Tibial nerve (tissue), 4 donors: ENCODE measurements at regions not wholly inside any gene's neighbourhood (a gene's known extent, or its start where the extent isn't known, plus 50 kb on each side); places are given as distances from the start of the nearest gene placed in this dataset.

ENCODE experiments used
- DNase-seq, 2 donors: peaks; one replicate each; pipeline ENCODE4 v3.0.0-alpha.2; 2019; ENCODE audit warnings: low spot score in 2 of 2
- H3K27ac ChIP-seq, 4 donors: fragments of 200-600 bp; sonication (generic) in 3 of 4; one replicate each; pipeline ENCODE4 v1.5.1; 2017 to 2019; ENCODE audit warnings: mild to moderate bottlenecking in 1 of 4
- H3K27me3 ChIP-seq, 2 donors: fragments of 200-600 bp; sonication (generic) in 1 of 2; one replicate each; pipeline versions ENCODE4 v1.5.1 to v1.6.0; 2017 to 2019
- H3K36me3 ChIP-seq, 3 donors: fragments of 200-600 bp; sonication (generic); one replicate each; pipeline ENCODE4 v1.5.1; 2018 to 2019
- H3K4me1 ChIP-seq, 4 donors: fragments of 200-600 bp; sonication (generic) in 3 of 4; one replicate each; pipeline ENCODE4 v1.5.1; 2017 to 2019
- H3K4me3 ChIP-seq, 4 donors: fragments of 200-600 bp; sonication (generic) in 3 of 4; one replicate each; pipeline ENCODE4 v1.5.1; 2017 to 2019; ENCODE audit warnings: mild to moderate bottlenecking in 1 of 4, moderate library complexity in 1 of 4
- H3K9me3 ChIP-seq, 4 donors: fragments of 200-600 bp; sonication (generic) in 3 of 4; one replicate each; pipeline ENCODE4 v1.5.1; 2017 to 2019
- EP300 ChIP-seq, 2 donors: sonication (generic); formaldehyde crosslinking; IDR thresholded peaks; one replicate each; pipeline ENCODE4 v1.6.1; 2017; ENCODE audit warnings: antibody characterized with exemption in 2 of 2, mild to moderate bottlenecking in 1 of 2
- POLR2A ChIP-seq, 2 donors: fragments of 450-650 bp; IDR thresholded peaks; one replicate each; pipeline ENCODE4 v1.6.1; 2017; ENCODE audit warnings: antibody characterized with exemption in 2 of 2, mild to moderate bottlenecking in 2 of 2, moderate library complexity in 2 of 2
- WGBS, 2 donors: methylation state at CpG; one replicate each; pipeline ENCODE4 v1.1.5; 2018; 5-methylcytosine and 5-hydroxymethylcytosine counted together
- TF ChIP-seq, protein P1 (sequence below), 5 experiments: fragments of 200-600 bp in 3 of 5; fragments of 450-650 bp in 2 of 5; sonication (generic) in 3 of 5; IDR thresholded peaks; one replicate each; pipeline ENCODE4 v1.5.1; 2016 to 2019; ENCODE audit warnings: antibody characterized with exemption in 5 of 5, mild to moderate bottlenecking in 3 of 5, moderate library complexity in 2 of 5

DNA sequence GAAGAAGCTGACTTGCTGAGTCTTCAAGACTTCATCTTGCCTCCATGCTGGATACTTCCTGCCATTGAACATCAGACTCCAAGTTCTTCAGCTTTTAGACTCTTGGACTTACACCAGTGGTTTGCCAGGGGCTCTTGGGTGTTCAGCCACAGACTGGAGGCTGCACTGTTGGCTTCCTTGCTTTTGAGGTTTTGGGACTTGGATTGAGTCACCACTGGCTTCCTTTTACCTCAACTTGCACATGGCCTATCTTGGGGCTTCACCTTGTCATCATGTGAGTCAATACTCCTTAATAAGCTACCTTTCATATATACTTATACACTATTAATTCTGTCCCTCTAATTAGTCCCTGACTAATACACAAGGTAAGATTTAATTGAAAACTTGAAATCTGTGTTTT, 361.7 kb upstream of the SEMA3C start:
- no peak for DNase-seq
- Histone ChIP-seq H3K9me3 (peaks cover 0 to 3% (median 0%) of the 10 kb centered on the region in 4 donors), H3K4me3 (no peak overlapping the region), H3K36me3 (no peaks in the 10 kb centered on the region), H3K27ac (no peak overlapping the region), H3K27me3 (no peaks in the 10 kb centered on the region), H3K4me1 (no peaks in the 10 kb centered on the region)
- TF ChIP-seq POLR2A (IDR thresholded peaks at IDR 0.05): no peak
- no peak for TF ChIP-seq EP300 (IDR thresholded peaks at IDR 0.05)
- TF ChIP-seq, protein P1, sequence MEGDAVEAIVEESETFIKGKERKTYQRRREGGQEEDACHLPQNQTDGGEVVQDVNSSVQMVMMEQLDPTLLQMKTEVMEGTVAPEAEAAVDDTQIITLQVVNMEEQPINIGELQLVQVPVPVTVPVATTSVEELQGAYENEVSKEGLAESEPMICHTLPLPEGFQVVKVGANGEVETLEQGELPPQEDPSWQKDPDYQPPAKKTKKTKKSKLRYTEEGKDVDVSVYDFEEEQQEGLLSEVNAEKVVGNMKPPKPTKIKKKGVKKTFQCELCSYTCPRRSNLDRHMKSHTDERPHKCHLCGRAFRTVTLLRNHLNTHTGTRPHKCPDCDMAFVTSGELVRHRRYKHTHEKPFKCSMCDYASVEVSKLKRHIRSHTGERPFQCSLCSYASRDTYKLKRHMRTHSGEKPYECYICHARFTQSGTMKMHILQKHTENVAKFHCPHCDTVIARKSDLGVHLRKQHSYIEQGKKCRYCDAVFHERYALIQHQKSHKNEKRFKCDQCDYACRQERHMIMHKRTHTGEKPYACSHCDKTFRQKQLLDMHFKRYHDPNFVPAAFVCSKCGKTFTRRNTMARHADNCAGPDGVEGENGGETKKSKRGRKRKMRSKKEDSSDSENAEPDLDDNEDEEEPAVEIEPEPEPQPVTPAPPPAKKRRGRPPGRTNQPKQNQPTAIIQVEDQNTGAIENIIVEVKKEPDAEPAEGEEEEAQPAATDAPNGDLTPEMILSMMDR (IDR thresholded peaks at IDR 0.05): no peak

DNA sequence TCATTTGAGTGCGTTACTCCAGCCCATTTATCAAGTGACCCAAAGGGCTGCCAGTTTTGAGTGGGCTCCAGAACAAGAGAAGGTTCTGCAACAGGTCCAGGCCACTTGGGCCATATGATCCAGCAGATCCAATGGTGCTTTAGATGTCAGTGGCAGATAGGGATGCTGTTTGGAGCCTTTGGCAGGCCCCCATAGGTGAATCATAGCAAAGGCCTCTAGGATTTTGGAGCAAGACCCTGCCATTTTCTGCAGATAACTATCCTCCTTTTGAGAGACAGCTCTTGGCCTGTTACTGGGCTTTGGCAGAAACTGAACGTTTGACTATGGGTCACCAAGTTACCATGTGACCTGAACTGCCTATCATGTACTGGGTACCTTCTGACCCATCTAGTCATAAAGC, 358.8 kb upstream of the SEMA3C start:
- Histone ChIP-seq H3K9me3 (no peaks in the 10 kb centered on the region), H3K27me3 (no peaks in the 10 kb centered on the region), H3K4me1 (no peaks in the 10 kb centered on the region), H3K36me3 (no peaks in the 10 kb centered on the region), H3K4me3 (no peak overlapping the region), H3K27ac (no peak overlapping the region)
- 83 to 92% methylated on average over 2 of the region's 2 CpGs for WGBS, 2 donors
- TF ChIP-seq POLR2A (IDR thresholded peaks at IDR 0.05) (no peak), EP300 (IDR thresholded peaks at IDR 0.05) (no peak)
- TF ChIP-seq, protein P1 (IDR thresholded peaks at IDR 0.05): no peak
- no peak for DNase-seq

DNA sequence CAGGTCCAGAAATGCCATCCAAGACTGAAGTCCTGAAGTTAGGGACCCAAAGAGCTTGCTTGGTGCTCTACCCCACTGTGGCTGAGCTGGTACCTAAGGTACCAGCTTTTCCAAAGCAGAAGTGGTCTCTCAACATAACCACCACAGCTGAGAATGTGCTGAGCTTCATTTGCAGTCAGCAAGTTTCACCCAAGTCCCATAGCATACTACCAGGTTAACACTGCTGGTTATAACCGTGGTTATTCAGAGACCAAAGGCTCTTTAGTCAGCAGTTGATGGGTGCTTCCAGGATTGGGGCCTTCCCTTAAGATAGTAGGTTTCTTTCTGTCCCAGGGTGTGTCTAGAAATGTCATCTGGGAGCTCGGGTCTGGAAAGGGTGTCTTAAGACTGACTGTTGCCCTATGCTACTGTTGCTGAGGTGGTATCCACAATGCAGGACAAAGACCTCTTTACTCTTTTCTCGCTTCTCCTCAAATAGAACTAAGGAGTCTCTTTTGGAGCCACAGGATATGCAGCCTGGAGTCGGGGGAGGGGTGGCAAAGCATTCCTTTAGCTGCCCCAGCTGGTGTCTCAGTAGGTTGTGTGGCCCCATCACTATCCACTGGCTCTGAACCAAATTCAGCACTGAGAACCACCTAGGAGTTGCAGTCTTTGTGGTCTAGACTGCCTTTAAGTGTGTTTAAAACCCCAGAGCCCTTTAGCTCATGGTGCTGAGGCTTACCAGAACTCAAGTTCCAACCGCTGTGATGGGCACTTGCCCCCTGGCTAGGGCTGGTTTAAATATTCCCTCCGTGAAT, 354.9 kb upstream of the SEMA3C start:
- Histone ChIP-seq H3K4me1 (peaks cover 0 to 3% (median 0%) of the 10 kb centered on the region in 4 donors), H3K36me3 (no peaks in the 10 kb centered on the region), H3K4me3 (no peak overlapping the region), H3K9me3 (no peaks in the 10 kb centered on the region), H3K27me3 (no peaks in the 10 kb centered on the region), H3K27ac (no peak overlapping the region)
- 55 to 70% methylated on average over 6 of the region's 6 CpGs for WGBS, 2 donors
- no peak for DNase-seq
- TF ChIP-seq EP300 (IDR thresholded peaks at IDR 0.05): no peak
- no peak for TF ChIP-seq POLR2A (IDR thresholded peaks at IDR 0.05)
- TF ChIP-seq, protein P1 (IDR thresholded peaks at IDR 0.05): no peak

DNA sequence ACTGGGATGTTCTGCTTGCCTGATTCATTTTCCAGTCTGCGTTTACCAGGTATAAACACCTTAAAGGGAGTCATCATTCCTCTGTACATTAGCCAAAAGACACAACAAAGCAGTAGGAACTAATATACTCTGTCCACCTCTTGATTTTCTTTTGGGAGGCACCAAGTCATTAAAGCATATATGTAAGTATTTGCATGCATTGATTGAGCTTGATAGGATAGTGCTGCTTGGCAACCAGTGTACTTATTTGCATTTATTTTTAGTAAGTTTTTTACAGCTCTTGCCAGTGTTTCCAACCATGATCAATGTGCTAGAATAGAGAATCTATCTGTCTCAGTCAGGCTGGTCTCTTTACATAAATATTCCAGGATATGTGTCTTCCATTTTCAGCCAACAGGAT, 353.3 kb upstream of the SEMA3C start:
- TF ChIP-seq EP300 (IDR thresholded peaks at IDR 0.05) (no peak), POLR2A (IDR thresholded peaks at IDR 0.05) (no peak)
- TF ChIP-seq, protein P1 (IDR thresholded peaks at IDR 0.05): no peak
- Histone ChIP-seq H3K27ac (no peak overlapping the region), H3K4me1 (peaks cover 0 to 8% (median 0%) of the 10 kb centered on the region in 4 donors), H3K36me3 (no peaks in the 10 kb centered on the region), H3K27me3 (no peaks in the 10 kb centered on the region), H3K4me3 (no peak overlapping the region), H3K9me3 (no peaks in the 10 kb centered on the region)
- WGBS, 2 donors: 92 to 100% methylated on average over 1 of the region's 1 CpG
- DNase-seq: no peak

DNA sequence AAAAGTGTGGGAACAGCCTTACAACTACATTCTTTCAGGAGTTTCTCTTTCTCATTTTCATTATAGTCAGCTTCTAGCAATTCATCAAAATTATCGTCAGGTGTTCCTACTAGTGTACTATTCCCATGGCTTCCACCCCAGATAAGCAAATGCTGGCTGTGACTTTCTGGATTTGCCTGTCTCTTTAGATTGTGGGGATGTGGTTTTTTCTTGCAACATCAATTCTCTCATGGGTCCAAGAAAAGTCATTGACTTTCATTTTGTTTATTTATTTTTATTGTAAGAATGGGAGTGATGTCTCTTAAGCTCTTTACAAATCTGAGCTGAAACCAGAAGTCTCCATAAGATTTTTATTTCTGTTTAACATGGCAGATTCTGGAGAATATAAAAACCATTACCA, 349.7 kb upstream of the SEMA3C start:
- TF ChIP-seq POLR2A (IDR thresholded peaks at IDR 0.05): no peak
- TF ChIP-seq, protein P1 (IDR thresholded peaks at IDR 0.05): no peak
- TF ChIP-seq EP300 (IDR thresholded peaks at IDR 0.05): no peak
- Histone ChIP-seq H3K4me3 (no peak overlapping the region), H3K36me3 (no peaks in the 10 kb centered on the region), H3K4me1 (peaks cover 0 to 8% (median 0%) of the 10 kb centered on the region in 4 donors), H3K9me3 (peaks cover 0 to 4% (median 0%) of the 10 kb centered on the region in 4 donors), H3K27ac (no peak overlapping the region), H3K27me3 (no peaks in the 10 kb centered on the region)
- WGBS, 2 donors: 70 to 73% methylated on average over 1 of the region's 1 CpG
- DNase-seq: no peak
